SK-N-SH (cell line): ENCODE measurements at regions not wholly inside any gene's neighbourhood (a gene's known extent, or its start where the extent isn't known, plus 50 kb on each side); places are given as distances from the start of the nearest gene placed in this dataset.

Source experiments
- CTCF ChIA-PET: fragments of 300-600, 350-600 bp; formaldehyde crosslinking; extraction: SDS; loops from one replicate; lab custom pipeline; 2021; lab: Yijun Ruan, JAX
- POLR2A ChIA-PET: fragments of 350-600 bp; sonication (Branson Sonifier 250); formaldehyde crosslinking; extraction: SDS; loops from one replicate; lab custom pipeline; 2020; ENCODE audit warnings: antibody characterized with exemption, inconsistent platforms; lab: Yijun Ruan, JAX
- DNase-seq: peaks from one replicate; pipeline ENCODE4 v3.0.0; 2012
- H2AFZ ChIP-seq: fragments of 200-600 bp; sonication (generic); 2 replicates; pipeline ENCODE4 v1.8.1; 2016; ENCODE audit warnings: antibody characterized with exemption, mild to moderate bottlenecking, low read depth
- H3F3A ChIP-seq: fragments of 200-600 bp; sonication (generic); replicated peaks from 2 replicates; pipeline ENCODE3; 2016; ENCODE audit warnings: antibody characterized with exemption, mild to moderate bottlenecking; ENCODE audit not compliant: insufficient read depth
- H3K27ac ChIP-seq, 2 experiments: fragments of 200-500 bp in 1 of 2; fragments of 200-600 bp in 1 of 2; sonication (Bioruptor generic) in 1 of 2; sonication (generic), shearing (Covaris generic) in 1 of 2; 2 replicates each; pipeline versions ENCODE4 v1.5.1 to v1.6.1; 2014 to 2016; ENCODE audit warnings: low read depth in 2 of 2, inconsistent platforms in 1 of 2, low read length in 1 of 2, mild to moderate bottlenecking in 1 of 2, mixed read lengths in 1 of 2
- H3K27me3 ChIP-seq: fragments of 200-600 bp; sonication (generic), shearing (Covaris generic); 2 replicates; pipeline ENCODE4 v1.6.1; 2016; ENCODE audit warnings: mixed run types; ENCODE audit not compliant: insufficient read depth
- H3K36me3 ChIP-seq, 2 experiments: fragments of 200-500 bp in 1 of 2; fragments of 200-600 bp in 1 of 2; sonication (Bioruptor generic) in 1 of 2; sonication (generic) in 1 of 2; replicated peaks in 1 of 2; 2 replicates each; pipeline versions ENCODE3 to v1.5.1; 2014 to 2016; ENCODE audit warnings: low read length in 1 of 2, mild to moderate bottlenecking in 1 of 2; ENCODE audit not compliant: insufficient read depth in 2 of 2, control insufficient read depth in 1 of 2
- H3K4me1 ChIP-seq, 2 experiments: fragments of 200-500 bp in 1 of 2; fragments of 200-600 bp in 1 of 2; sonication (Bioruptor generic) in 1 of 2; sonication (generic), shearing (Covaris generic) in 1 of 2; 2 replicates each; pipeline versions ENCODE4 v1.5.1 to v1.6.1; 2014 to 2016; ENCODE audit warnings: low read depth in 1 of 2, low read length in 1 of 2, mixed run types in 1 of 2; ENCODE audit not compliant: insufficient read depth in 2 of 2, control insufficient read depth in 1 of 2
- H3K4me2 ChIP-seq: fragments of 200-600 bp; sonication (generic), shearing (Covaris generic); 2 replicates; pipeline ENCODE4 v1.6.1; 2017; ENCODE audit warnings: mixed run types
- H3K4me3 ChIP-seq, 2 experiments: fragments of 200-500 bp in 1 of 2; fragments of 200-600 bp in 1 of 2; sonication (Bioruptor generic) in 1 of 2; sonication (generic), shearing (Covaris generic) in 1 of 2; 2 replicates each; pipeline versions ENCODE4 v1.5.1 to v1.8.1; 2014 to 2016; ENCODE audit warnings: low read depth in 2 of 2, inconsistent platforms in 1 of 2, low read length in 1 of 2, mild to moderate bottlenecking in 1 of 2, mixed read lengths in 1 of 2, moderate library complexity in 1 of 2
- H3K79me2 ChIP-seq: fragments of 200-600 bp; sonication (generic); 2 replicates; pipeline ENCODE4 v1.8.1; 2017; ENCODE audit warnings: mild to moderate bottlenecking; ENCODE audit not compliant: insufficient read depth
- H3K9ac ChIP-seq: fragments of 200-600 bp; sonication (generic); 2 replicates; pipeline ENCODE4 v1.6.1; 2017; ENCODE audit warnings: mixed run types
- H3K9me2 ChIP-seq: fragments of 200-600 bp; sonication (generic); 2 replicates; pipeline ENCODE4 v1.6.1; 2017; ENCODE audit warnings: mixed run types
- H3K9me3 ChIP-seq: fragments of 200-600 bp; sonication (generic); 2 replicates; pipeline ENCODE4 v1.6.1; 2017; ENCODE audit warnings: mixed run types, mild to moderate bottlenecking, moderate library complexity
- H4K20me1 ChIP-seq: fragments of 200-600 bp; sonication (generic); 2 replicates; pipeline ENCODE4 v1.6.1; 2017; ENCODE audit warnings: mild to moderate bottlenecking, mixed run types; ENCODE audit not compliant: insufficient read depth
- CHD2 ChIP-seq: fragments of 150-350 bp; IDR thresholded peaks from 2 replicates; pipeline ENCODE4 v1.6.1; 2018; ENCODE audit warnings: low read length; ENCODE audit not compliant: partially characterized antibody
- ELF1 ChIP-seq: IDR thresholded peaks from 2 replicates; pipeline ENCODE4 v1.4.0; 2012
- GABPA ChIP-seq: IDR thresholded peaks from 2 replicates; pipeline ENCODE4 v1.4.0; 2012; ENCODE audit warnings: low read depth, mild to moderate bottlenecking
- GATA2 ChIP-seq: sonication (generic); formaldehyde crosslinking; IDR thresholded peaks from 2 replicates; pipeline ENCODE4 v1.5.0; 2020; ENCODE audit warnings: mild to moderate bottlenecking, missing genetic modification reagents
- POLR2AphosphoS5 ChIP-seq: IDR thresholded peaks from 2 replicates; pipeline ENCODE4 v1.6.1; 2012; ENCODE audit warnings: low read depth, low read length
- RAD21 ChIP-seq: IDR thresholded peaks from 2 replicates; pipeline ENCODE4 v1.6.1; 2012; ENCODE audit warnings: mild to moderate bottlenecking, low read length
- RFX5 ChIP-seq: IDR thresholded peaks from 2 replicates; pipeline ENCODE4 v1.6.1; 2012; ENCODE audit warnings: mild to moderate bottlenecking, improper control_type of control experiment, low read length
- RXRA ChIP-seq: IDR thresholded peaks from 2 replicates; pipeline ENCODE4 v1.4.0; 2012; ENCODE audit warnings: low read depth, mild to moderate bottlenecking, borderline replicate concordance
- SMC3 ChIP-seq: IDR thresholded peaks from 2 replicates; pipeline ENCODE4 v1.6.1; 2012; ENCODE audit warnings: low read depth, low read length, improper control_type of control experiment
- TAF1 ChIP-seq: IDR thresholded peaks from 2 replicates; pipeline ENCODE4 v1.6.1; 2012; ENCODE audit warnings: low read depth, mild to moderate bottlenecking, low read length, moderate library complexity, borderline replicate concordance
- WGBS: methylation state at CpG from one replicate; pipeline ENCODE4 v1.1.6; 2017; ENCODE audit warnings: low lambda C conversion rate; 5-methylcytosine and 5-hydroxymethylcytosine counted together
- TF ChIP-seq, protein P1 (sequence below): IDR thresholded peaks from 2 replicates; pipeline ENCODE4 v1.4.0; 2012; ENCODE audit warnings: low read depth, borderline replicate concordance
- TF ChIP-seq, protein P2 (sequence below): IDR thresholded peaks from 2 replicates; pipeline ENCODE4 v1.4.0; 2012; ENCODE audit warnings: low read depth
- TF ChIP-seq, protein P3 (sequence below): fragments of 200-600 bp; sonication (generic); IDR thresholded peaks from 2 replicates; pipeline ENCODE4 v1.6.1; 2017; ENCODE audit warnings: antibody characterized with exemption, mild to moderate bottlenecking, moderate library complexity
- TF ChIP-seq, protein P4 (sequence below): fragments of 150-350 bp; IDR thresholded peaks from 2 replicates; pipeline ENCODE4 v1.6.1; 2016; ENCODE audit warnings: mild to moderate bottlenecking, low read depth, low read length
- TF ChIP-seq, protein P5 (sequence below): IDR thresholded peaks from 2 replicates; pipeline ENCODE4 v1.6.1; 2012; ENCODE audit warnings: mild to moderate bottlenecking, low read depth, low read length, moderate library complexity
- TF ChIP-seq, protein P6 (sequence below): IDR thresholded peaks from 2 replicates; pipeline ENCODE4; 2012

DNA sequence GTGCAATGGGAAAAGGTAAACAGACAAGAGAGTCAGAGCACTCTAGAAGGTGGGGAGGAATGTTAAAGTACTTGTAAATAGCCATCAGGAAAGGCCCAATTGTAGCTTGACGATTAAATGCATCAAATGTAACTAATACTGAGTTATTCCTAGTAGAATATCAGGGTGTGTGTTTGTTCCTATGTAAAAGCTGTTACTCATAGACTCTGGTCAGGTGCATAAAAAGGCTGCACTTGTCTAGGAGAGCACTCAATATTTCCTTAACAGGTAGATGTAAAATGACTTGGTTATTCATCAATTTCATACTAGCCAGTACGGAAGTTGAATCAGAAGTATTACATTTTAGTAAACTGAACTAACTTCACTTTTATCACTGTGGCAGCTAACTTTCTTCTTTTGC lies 179.7 kb upstream of the AGR3 start:
- DNase-seq: no peak
- Histone ChIP-seq H3K9me2 (no peaks in the 10 kb centered on the region), H3K79me2 (no peaks in the 10 kb centered on the region), H3K9me3 (no peaks in the 10 kb centered on the region), H3K4me3 (no peak overlapping the region), H3K27me3 (peaks cover 11% of the 10 kb centered on the region; the same call in 1 of the 2 replicates), H2AFZ (no peak overlapping the region), H4K20me1 (no peaks in the 10 kb centered on the region), H3F3A (no peaks in the 10 kb centered on the region), H3K4me2 (no peak overlapping the region), H3K9ac (no peak overlapping the region), H3K27ac (no peak overlapping the region), H3K4me1 (no peaks in the 10 kb centered on the region), H3K36me3 (no peaks in the 10 kb centered on the region)
- TF ChIP-seq GABPA (no peak), GATA2 (CRISPR knock-in tag) (no peak), POLR2AphosphoS5 (no peak), RAD21 (no peak), RXRA (no peak), TAF1 (no peak), RFX5 (no peak), CHD2 (no peak)
- TF ChIP-seq, protein P1, sequence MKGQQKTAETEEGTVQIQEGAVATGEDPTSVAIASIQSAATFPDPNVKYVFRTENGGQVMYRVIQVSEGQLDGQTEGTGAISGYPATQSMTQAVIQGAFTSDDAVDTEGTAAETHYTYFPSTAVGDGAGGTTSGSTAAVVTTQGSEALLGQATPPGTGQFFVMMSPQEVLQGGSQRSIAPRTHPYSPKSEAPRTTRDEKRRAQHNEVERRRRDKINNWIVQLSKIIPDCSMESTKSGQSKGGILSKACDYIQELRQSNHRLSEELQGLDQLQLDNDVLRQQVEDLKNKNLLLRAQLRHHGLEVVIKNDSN: no peak
- TF ChIP-seq, protein P2, sequence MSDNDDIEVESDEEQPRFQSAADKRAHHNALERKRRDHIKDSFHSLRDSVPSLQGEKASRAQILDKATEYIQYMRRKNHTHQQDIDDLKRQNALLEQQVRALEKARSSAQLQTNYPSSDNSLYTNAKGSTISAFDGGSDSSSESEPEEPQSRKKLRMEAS: no peak
- TF ChIP-seq, protein P3, sequence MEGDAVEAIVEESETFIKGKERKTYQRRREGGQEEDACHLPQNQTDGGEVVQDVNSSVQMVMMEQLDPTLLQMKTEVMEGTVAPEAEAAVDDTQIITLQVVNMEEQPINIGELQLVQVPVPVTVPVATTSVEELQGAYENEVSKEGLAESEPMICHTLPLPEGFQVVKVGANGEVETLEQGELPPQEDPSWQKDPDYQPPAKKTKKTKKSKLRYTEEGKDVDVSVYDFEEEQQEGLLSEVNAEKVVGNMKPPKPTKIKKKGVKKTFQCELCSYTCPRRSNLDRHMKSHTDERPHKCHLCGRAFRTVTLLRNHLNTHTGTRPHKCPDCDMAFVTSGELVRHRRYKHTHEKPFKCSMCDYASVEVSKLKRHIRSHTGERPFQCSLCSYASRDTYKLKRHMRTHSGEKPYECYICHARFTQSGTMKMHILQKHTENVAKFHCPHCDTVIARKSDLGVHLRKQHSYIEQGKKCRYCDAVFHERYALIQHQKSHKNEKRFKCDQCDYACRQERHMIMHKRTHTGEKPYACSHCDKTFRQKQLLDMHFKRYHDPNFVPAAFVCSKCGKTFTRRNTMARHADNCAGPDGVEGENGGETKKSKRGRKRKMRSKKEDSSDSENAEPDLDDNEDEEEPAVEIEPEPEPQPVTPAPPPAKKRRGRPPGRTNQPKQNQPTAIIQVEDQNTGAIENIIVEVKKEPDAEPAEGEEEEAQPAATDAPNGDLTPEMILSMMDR: no peak
- TF ChIP-seq, protein P4, sequence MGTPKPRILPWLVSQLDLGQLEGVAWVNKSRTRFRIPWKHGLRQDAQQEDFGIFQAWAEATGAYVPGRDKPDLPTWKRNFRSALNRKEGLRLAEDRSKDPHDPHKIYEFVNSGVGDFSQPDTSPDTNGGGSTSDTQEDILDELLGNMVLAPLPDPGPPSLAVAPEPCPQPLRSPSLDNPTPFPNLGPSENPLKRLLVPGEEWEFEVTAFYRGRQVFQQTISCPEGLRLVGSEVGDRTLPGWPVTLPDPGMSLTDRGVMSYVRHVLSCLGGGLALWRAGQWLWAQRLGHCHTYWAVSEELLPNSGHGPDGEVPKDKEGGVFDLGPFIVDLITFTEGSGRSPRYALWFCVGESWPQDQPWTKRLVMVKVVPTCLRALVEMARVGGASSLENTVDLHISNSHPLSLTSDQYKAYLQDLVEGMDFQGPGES: no peak
- ChIA-PET CTCF (interaction anchor here (1.7 kb wide), 1 partner anchor 33 kb away, joined by 5 read pairs; no protein-coding TSS in a partner anchor), POLR2A (no interaction called here)
- WGBS: 10% methylated on average over 2 of the region's 2 CpGs

DNA sequence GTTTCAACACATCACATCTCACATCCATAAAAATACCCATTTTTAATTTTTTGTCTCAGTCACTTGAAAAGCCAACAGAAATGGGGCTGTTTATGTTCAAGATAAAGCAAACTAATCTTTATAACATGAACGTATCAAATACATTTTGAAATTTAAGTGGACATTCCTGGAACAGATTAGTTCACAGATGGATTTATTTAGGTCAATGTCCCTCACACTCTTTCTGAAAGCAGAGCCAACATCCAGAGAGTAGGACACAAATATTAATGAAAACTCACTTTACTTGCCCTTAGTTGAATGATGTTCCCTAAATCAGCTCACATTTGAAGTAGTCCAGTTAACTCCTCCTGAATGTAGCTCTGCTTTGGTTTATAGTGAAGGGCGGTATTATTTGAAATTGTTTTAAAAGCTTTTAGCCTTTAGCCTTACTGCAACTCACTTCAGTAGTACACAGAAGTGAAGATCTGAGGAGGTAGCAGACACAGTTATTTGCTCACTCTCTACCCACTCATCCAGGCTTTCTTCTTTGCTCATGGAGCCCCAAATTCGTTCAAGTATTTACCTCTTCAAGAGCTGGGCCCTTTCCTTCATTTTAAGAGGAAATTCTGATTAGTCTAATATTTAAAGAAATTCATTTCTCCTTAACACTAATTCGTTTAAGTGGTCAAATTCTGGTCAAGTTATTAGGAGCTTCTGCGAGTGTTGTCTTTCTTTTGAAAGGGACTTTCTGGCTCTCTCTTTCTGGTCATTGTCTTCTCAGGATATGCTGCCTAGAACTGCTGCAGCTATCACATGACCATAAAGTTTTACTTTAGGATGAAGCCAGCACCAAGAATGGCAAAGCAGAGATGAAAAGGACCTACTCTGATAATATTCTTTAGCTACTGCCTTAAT lies 180.6 kb upstream of the AGR3 start:
- H3K9me3 ChIP-seq: no peaks in the 10 kb centered on the region
- H3K4me2 ChIP-seq: no peak overlapping the region
- ChIA-PET CTCF (interaction anchor here (0.6 to 1.7 kb wide), 4 partner anchors 12 to 43 kb away, joined by 3 to 5 read pairs (median 4); no protein-coding TSS in a partner anchor), POLR2A (no interaction called here)
- no peak for DNase-seq
- no peaks in the 10 kb centered on the region for H3K79me2 ChIP-seq
- TF ChIP-seq, protein P5, sequence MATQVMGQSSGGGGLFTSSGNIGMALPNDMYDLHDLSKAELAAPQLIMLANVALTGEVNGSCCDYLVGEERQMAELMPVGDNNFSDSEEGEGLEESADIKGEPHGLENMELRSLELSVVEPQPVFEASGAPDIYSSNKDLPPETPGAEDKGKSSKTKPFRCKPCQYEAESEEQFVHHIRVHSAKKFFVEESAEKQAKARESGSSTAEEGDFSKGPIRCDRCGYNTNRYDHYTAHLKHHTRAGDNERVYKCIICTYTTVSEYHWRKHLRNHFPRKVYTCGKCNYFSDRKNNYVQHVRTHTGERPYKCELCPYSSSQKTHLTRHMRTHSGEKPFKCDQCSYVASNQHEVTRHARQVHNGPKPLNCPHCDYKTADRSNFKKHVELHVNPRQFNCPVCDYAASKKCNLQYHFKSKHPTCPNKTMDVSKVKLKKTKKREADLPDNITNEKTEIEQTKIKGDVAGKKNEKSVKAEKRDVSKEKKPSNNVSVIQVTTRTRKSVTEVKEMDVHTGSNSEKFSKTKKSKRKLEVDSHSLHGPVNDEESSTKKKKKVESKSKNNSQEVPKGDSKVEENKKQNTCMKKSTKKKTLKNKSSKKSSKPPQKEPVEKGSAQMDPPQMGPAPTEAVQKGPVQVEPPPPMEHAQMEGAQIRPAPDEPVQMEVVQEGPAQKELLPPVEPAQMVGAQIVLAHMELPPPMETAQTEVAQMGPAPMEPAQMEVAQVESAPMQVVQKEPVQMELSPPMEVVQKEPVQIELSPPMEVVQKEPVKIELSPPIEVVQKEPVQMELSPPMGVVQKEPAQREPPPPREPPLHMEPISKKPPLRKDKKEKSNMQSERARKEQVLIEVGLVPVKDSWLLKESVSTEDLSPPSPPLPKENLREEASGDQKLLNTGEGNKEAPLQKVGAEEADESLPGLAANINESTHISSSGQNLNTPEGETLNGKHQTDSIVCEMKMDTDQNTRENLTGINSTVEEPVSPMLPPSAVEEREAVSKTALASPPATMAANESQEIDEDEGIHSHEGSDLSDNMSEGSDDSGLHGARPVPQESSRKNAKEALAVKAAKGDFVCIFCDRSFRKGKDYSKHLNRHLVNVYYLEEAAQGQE: no peak
- TF ChIP-seq ELF1 (no peak), SMC3 (no peak)
- TF ChIP-seq, protein P6, sequence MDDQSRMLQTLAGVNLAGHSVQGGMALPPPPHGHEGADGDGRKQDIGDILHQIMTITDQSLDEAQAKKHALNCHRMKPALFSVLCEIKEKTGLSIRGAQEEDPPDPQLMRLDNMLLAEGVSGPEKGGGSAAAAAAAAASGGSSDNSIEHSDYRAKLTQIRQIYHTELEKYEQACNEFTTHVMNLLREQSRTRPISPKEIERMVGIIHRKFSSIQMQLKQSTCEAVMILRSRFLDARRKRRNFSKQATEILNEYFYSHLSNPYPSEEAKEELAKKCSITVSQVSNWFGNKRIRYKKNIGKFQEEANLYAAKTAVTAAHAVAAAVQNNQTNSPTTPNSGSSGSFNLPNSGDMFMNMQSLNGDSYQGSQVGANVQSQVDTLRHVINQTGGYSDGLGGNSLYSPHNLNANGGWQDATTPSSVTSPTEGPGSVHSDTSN: no peak
- no peaks in the 10 kb centered on the region for H3F3A ChIP-seq
- no peaks in the 10 kb centered on the region for H3K9me2 ChIP-seq
- no peaks in the 10 kb centered on the region for H3K4me1 ChIP-seq
- no peak overlapping the region for H3K27ac ChIP-seq
- H3K9ac ChIP-seq: no peak overlapping the region
- 6% methylated on average over 5 of the region's 5 CpGs for WGBS
- no peaks in the 10 kb centered on the region for H3K36me3 ChIP-seq
- no peak overlapping the region for H3K4me3 ChIP-seq
- no peaks in the 10 kb centered on the region for H4K20me1 ChIP-seq
- no peak overlapping the region for H2AFZ ChIP-seq
- peaks cover 16% of the 10 kb centered on the region; the same call in 1 of the 2 replicates for H3K27me3 ChIP-seq
